Endodermal cell (in vitro differentiated cells): ENCODE measurements at regions not wholly inside any gene's neighbourhood (a gene's known extent, or its start where the extent isn't known, plus 50 kb on each side); places are given as distances from the start of the nearest gene placed in this dataset.

Source experiments
- DNase-seq: peaks from one replicate; pipeline ENCODE4 v3.0.0-alpha.2; 2017
- H3K27ac ChIP-seq: 2 replicates; pipeline ENCODE4 v1.5.1; 2013; ENCODE audit warnings: mild to moderate bottlenecking, low read depth, low read length, moderate library complexity
- H3K27me3 ChIP-seq: 2 replicates; pipeline ENCODE4 v1.6.1; 2013; ENCODE audit warnings: mild to moderate bottlenecking, low read length, moderate library complexity; ENCODE audit not compliant: insufficient read depth, control insufficient read depth, poor library complexity, severe bottlenecking
- H3K36me3 ChIP-seq: 2 replicates; pipeline ENCODE4 v1.7.0; 2013; ENCODE audit warnings: mild to moderate bottlenecking, low read length, moderate library complexity; ENCODE audit not compliant: control insufficient read depth, insufficient read depth
- H3K4me1 ChIP-seq: one replicate; pipeline ENCODE4 v1.7.0; 2013; ENCODE audit warnings: low read length; ENCODE audit not compliant: control insufficient read depth, insufficient read depth
- H3K4me3 ChIP-seq: 2 replicates; pipeline ENCODE4 v1.5.1; 2013; ENCODE audit warnings: mild to moderate bottlenecking, low read length, moderate library complexity
- H3K9ac ChIP-seq: 2 replicates; pipeline ENCODE4 v1.6.1; 2013; ENCODE audit warnings: mild to moderate bottlenecking, low read length, moderate library complexity; ENCODE audit not compliant: poor library complexity, severe bottlenecking; ENCODE audit errors: extremely low read depth
- H3K9me3 ChIP-seq: 2 replicates; pipeline ENCODE4 v1.6.1; 2013; ENCODE audit warnings: mild to moderate bottlenecking, low read length, moderate library complexity; ENCODE audit not compliant: control insufficient read depth
- H3K27ac Mint-ChIP-seq: 2 replicates; pipeline ENCODE4 v1.8.0; 2020; ENCODE audit warnings: mixed read lengths
- H3K27me3 Mint-ChIP-seq: 2 replicates; pipeline ENCODE4 v1.8.0; 2021; ENCODE audit warnings: mild to moderate bottlenecking, mixed read lengths; ENCODE audit not compliant: insufficient read depth
- H3K36me3 Mint-ChIP-seq: 2 replicates; pipeline ENCODE4 v1.8.0; 2020; ENCODE audit warnings: low read depth, mixed read lengths
- H3K4me1 Mint-ChIP-seq: 2 replicates; pipeline ENCODE4 v1.8.0; 2020; ENCODE audit warnings: mixed read lengths
- H3K4me3 Mint-ChIP-seq: 2 replicates; pipeline ENCODE4 v1.8.0; 2020; ENCODE audit warnings: mild to moderate bottlenecking, moderate library complexity, mixed read lengths
- H3K9me3 Mint-ChIP-seq: 2 replicates; pipeline ENCODE4 v1.8.0; 2020; ENCODE audit warnings: mild to moderate bottlenecking, mixed read lengths
- CTCF ChIP-seq: fragments of 200-600 bp; sonication (generic); conservative IDR thresholded peaks from 2 replicates; pipeline ENCODE4 v1.5.0; 2021; ENCODE audit warnings: antibody characterized with exemption, mild to moderate bottlenecking
- WGBS, 2 experiments: methylation state at CpG; one replicate each; pipeline versions ENCODE4 v1.1.5 to v1.1.7; 2013; ENCODE audit warnings: missing lambda C conversion rate in 2 of 2, mixed read lengths in 1 of 2; ENCODE audit not compliant: insufficient coverage in 1 of 2, insufficient read length in 1 of 2; 5-methylcytosine and 5-hydroxymethylcytosine counted together

- peaks cover 11% of the 10 kb centered on the region for H3K4me1 Mint-ChIP-seq
- no peak overlapping the region for H3K4me3 Mint-ChIP-seq
- H3K4me1 ChIP-seq, result peaks cover 3% of the 10 kb centered on the region
- no peak overlapping the region for H3K9ac ChIP-seq
- no peak for DNase-seq
- no peaks in the 10 kb centered on the region for H3K27me3 ChIP-seq
- H3K9me3 Mint-ChIP-seq, result no peaks in the 10 kb centered on the region
- no peaks in the 10 kb centered on the region for H3K9me3 ChIP-seq
- H3K27me3 Mint-ChIP-seq, result no peaks in the 10 kb centered on the region
- no peaks in the 10 kb centered on the region for H3K36me3 Mint-ChIP-seq
- no peak overlapping the region for H3K27ac ChIP-seq
- no peak for TF ChIP-seq CTCF
- no peak overlapping the region for H3K4me3 ChIP-seq
- H3K36me3 ChIP-seq, result no peaks in the 10 kb centered on the region
- H3K27ac Mint-ChIP-seq, result no peak overlapping the region
These were observed 222.1 kb upstream of the FAT3 start for GRCh38 chr11:92002568-92002967.

- Histone ChIP-seq H3K4me3 (no peak overlapping the region), H3K9me3 (no peaks in the 10 kb centered on the region), H3K27ac (no peak overlapping the region), H3K27me3 (no peaks in the 10 kb centered on the region), H3K36me3 (no peaks in the 10 kb centered on the region), H3K4me1 (peaks cover 3% of the 10 kb centered on the region), H3K9ac (no peak overlapping the region)
- 96 to 100% methylated on average over 2 of the region's 2 CpGs for WGBS, 2 experiments
- H3K4me3 Mint-ChIP-seq, result no peak overlapping the region
- no peaks in the 10 kb centered on the region for H3K27me3 Mint-ChIP-seq
- H3K9me3 Mint-ChIP-seq, result no peaks in the 10 kb centered on the region
- no peak overlapping the region for H3K27ac Mint-ChIP-seq
- H3K36me3 Mint-ChIP-seq, result no peaks in the 10 kb centered on the region
- no peak for TF ChIP-seq CTCF
- H3K4me1 Mint-ChIP-seq, result peaks cover 16% of the 10 kb centered on the region
- no peak for DNase-seq
These were observed 226.1 kb upstream of the FAT3 start for GRCh38 chr11:91998481-91998880.

GRCh38 chr11:91997226-91997625, 227.4 kb upstream of the FAT3 start:
- no peak overlapping the region for H3K4me3 Mint-ChIP-seq

More at GRCh38 chr11:91997226-91997625, 227.4 kb upstream of the FAT3 start:
- Mint-ChIP-seq H3K36me3 (no peaks in the 10 kb centered on the region), H3K9me3 (no peaks in the 10 kb centered on the region), H3K27ac (no peak overlapping the region), H3K4me1 (peaks cover 16% of the 10 kb centered on the region), H3K27me3 (no peaks in the 10 kb centered on the region)
- Histone ChIP-seq H3K4me1 (peaks cover 3% of the 10 kb centered on the region), H3K4me3 (no peak overlapping the region), H3K9me3 (no peaks in the 10 kb centered on the region), H3K27me3 (no peaks in the 10 kb centered on the region), H3K27ac (no peak overlapping the region), H3K36me3 (no peaks in the 10 kb centered on the region), H3K9ac (no peak overlapping the region)
- no peak for DNase-seq
- no peak for TF ChIP-seq CTCF
- WGBS, 2 experiments, result 91 to 100% methylated on average over 5 to 6 of the region's 6 CpGs
